GM12878 (cell line): ENCODE measurements at regions not wholly inside any gene's neighbourhood (a gene's known extent, or its start where the extent isn't known, plus 50 kb on each side); places are given as distances from the start of the nearest gene placed in this dataset.

Source experiments
- BCL11A ChIP-seq: IDR thresholded peaks from 2 replicates; pipeline ENCODE4 v1.6.1; 2011; ENCODE audit warnings: low read depth, low read length
- CBX5 ChIP-seq: sonication (generic); IDR thresholded peaks from 2 replicates; pipeline ENCODE4 v1.6.1; 2016; ENCODE audit warnings: low read depth, moderate library complexity, mild to moderate bottlenecking, inconsistent platforms
- CEBPB ChIP-seq, 2 experiments: fragments of 150-350 bp in 1 of 2; IDR thresholded peaks; 2 replicates each; pipeline ENCODE4 v1.6.1; 2012 to 2014; ENCODE audit warnings: low read depth in 2 of 2, low read length in 2 of 2, borderline replicate concordance in 1 of 2, inconsistent platforms in 1 of 2
- EZH2 ChIP-seq: IDR thresholded peaks from 2 replicates; pipeline ENCODE4 v1.6.1; 2012; ENCODE audit warnings: low read depth, mild to moderate bottlenecking, control low read depth, inconsistent platforms, low read length, borderline replicate concordance; ENCODE audit not compliant: control insufficient read depth
- HCFC1 ChIP-seq: fragments of 150-350 bp; IDR thresholded peaks from 2 replicates; pipeline ENCODE4 v1.6.1; 2014; ENCODE audit warnings: low read length
- NBN ChIP-seq: fragments of 450-650 bp; IDR thresholded peaks from 2 replicates; pipeline ENCODE4 v1.6.1; 2016
- POLR2A ChIP-seq: IDR thresholded peaks from 2 replicates; pipeline ENCODE4 v1.6.1; 2011; ENCODE audit warnings: low read depth, mild to moderate bottlenecking, low read length
- POLR2AphosphoS5 ChIP-seq: IDR thresholded peaks from 2 replicates; pipeline ENCODE4 v1.6.1; 2011; ENCODE audit warnings: mild to moderate bottlenecking, low read length, inconsistent platforms
- YY1 ChIP-seq: IDR thresholded peaks from 2 replicates; pipeline ENCODE4 v1.6.1; 2011; ENCODE audit warnings: low read depth, mild to moderate bottlenecking, low read length
- TF ChIP-seq, protein P1 (sequence below), 3 experiments: IDR thresholded peaks in 2 of 3; conservative IDR thresholded peaks in 1 of 3; 2 replicates each; pipeline ENCODE4 v1.5.1; 2011; ENCODE audit warnings: low read depth in 3 of 3, low read length in 3 of 3, mild to moderate bottlenecking in 3 of 3, control low read depth in 2 of 3, moderate library complexity in 2 of 3, inconsistent platforms in 1 of 3, mixed read lengths in 1 of 3; ENCODE audit not compliant: control insufficient read depth in 2 of 3, insufficient read depth in 1 of 3; ENCODE audit errors: extremely low read depth in 1 of 3
- TF ChIP-seq, protein P2 (sequence below): fragments of 450-650 bp; IDR thresholded peaks from 2 replicates; pipeline ENCODE4 v1.6.1; 2017; ENCODE audit warnings: mild to moderate bottlenecking, low read depth, inconsistent platforms; ENCODE audit not compliant: poor library complexity, severe bottlenecking
- TF ChIP-seq, protein P3 (sequence below): fragments of 450-650 bp; IDR thresholded peaks from 2 replicates; pipeline ENCODE4 v1.6.1; 2016; ENCODE audit warnings: mild to moderate bottlenecking, moderate library complexity, borderline replicate concordance

DNA sequence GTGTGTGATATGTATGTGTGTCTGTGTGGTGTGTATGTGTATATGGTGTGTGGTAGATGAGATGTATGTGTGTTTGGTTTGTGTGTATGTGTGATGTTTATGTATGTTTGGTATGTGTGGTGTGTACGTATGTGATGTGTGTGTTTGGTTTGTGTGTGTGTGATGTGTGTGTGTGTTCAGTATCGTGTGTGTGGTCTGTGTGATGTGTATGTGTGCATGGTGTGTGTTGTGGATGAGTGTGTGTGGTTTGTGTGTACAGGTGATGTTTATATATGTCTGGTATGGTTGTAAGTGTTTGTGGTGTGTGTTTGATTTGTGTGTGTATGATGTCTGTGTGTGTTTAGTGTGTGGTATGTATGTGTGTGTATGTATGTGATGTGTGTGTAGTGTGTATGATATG, 199.4 kb downstream of the SUDS3 start:
- TF ChIP-seq, protein P1, sequence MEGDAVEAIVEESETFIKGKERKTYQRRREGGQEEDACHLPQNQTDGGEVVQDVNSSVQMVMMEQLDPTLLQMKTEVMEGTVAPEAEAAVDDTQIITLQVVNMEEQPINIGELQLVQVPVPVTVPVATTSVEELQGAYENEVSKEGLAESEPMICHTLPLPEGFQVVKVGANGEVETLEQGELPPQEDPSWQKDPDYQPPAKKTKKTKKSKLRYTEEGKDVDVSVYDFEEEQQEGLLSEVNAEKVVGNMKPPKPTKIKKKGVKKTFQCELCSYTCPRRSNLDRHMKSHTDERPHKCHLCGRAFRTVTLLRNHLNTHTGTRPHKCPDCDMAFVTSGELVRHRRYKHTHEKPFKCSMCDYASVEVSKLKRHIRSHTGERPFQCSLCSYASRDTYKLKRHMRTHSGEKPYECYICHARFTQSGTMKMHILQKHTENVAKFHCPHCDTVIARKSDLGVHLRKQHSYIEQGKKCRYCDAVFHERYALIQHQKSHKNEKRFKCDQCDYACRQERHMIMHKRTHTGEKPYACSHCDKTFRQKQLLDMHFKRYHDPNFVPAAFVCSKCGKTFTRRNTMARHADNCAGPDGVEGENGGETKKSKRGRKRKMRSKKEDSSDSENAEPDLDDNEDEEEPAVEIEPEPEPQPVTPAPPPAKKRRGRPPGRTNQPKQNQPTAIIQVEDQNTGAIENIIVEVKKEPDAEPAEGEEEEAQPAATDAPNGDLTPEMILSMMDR (IDR thresholded peaks at IDR 0.05 in 2 of 3, conservative IDR thresholded peaks at IDR 0.05 in 1 of 3; ENCODE audit: control insufficient read depth in 2 of 3, extremely low read depth in 1 of 3, insufficient read depth in 1 of 3, low read depth in 3 of 3, low read length in 3 of 3) = no peak
- TF ChIP-seq, protein P2, sequence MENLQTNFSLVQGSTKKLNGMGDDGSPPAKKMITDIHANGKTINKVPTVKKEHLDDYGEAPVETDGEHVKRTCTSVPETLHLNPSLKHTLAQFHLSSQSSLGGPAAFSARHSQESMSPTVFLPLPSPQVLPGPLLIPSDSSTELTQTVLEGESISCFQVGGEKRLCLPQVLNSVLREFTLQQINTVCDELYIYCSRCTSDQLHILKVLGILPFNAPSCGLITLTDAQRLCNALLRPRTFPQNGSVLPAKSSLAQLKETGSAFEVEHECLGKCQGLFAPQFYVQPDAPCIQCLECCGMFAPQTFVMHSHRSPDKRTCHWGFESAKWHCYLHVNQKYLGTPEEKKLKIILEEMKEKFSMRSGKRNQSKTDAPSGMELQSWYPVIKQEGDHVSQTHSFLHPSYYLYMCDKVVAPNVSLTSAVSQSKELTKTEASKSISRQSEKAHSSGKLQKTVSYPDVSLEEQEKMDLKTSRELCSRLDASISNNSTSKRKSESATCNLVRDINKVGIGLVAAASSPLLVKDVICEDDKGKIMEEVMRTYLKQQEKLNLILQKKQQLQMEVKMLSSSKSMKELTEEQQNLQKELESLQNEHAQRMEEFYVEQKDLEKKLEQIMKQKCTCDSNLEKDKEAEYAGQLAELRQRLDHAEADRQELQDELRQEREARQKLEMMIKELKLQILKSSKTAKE = no peak
- no peak for TF ChIP-seq EZH2
- TF ChIP-seq POLR2A = no peak
- no peak for TF ChIP-seq YY1
- no peak for TF ChIP-seq POLR2AphosphoS5
- no peak for TF ChIP-seq HCFC1
- TF ChIP-seq CEBPB (IDR thresholded peaks at IDR 0.05; ENCODE audit: borderline replicate concordance in 1 of 2, low read depth in 2 of 2, low read length in 2 of 2) = no peak
- no peak for TF ChIP-seq NBN
- no peak for TF ChIP-seq CBX5
- TF ChIP-seq, protein P3, sequence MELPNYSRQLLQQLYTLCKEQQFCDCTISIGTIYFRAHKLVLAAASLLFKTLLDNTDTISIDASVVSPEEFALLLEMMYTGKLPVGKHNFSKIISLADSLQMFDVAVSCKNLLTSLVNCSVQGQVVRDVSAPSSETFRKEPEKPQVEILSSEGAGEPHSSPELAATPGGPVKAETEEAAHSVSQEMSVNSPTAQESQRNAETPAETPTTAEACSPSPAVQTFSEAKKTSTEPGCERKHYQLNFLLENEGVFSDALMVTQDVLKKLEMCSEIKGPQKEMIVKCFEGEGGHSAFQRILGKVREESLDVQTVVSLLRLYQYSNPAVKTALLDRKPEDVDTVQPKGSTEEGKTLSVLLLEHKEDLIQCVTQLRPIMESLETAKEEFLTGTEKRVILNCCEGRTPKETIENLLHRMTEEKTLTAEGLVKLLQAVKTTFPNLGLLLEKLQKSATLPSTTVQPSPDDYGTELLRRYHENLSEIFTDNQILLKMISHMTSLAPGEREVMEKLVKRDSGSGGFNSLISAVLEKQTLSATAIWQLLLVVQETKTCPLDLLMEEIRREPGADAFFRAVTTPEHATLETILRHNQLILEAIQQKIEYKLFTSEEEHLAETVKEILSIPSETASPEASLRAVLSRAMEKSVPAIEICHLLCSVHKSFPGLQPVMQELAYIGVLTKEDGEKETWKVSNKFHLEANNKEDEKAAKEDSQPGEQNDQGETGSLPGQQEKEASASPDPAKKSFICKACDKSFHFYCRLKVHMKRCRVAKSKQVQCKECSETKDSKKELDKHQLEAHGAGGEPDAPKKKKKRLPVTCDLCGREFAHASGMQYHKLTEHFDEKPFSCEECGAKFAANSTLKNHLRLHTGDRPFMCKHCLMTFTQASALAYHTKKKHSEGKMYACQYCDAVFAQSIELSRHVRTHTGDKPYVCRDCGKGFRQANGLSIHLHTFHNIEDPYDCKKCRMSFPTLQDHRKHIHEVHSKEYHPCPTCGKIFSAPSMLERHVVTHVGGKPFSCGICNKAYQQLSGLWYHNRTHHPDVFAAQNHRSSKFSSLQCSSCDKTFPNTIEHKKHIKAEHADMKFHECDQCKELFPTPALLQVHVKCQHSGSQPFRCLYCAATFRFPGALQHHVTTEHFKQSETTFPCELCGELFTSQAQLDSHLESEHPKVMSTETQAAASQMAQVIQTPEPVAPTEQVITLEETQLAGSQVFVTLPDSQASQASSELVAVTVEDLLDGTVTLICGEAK = no peak
- TF ChIP-seq BCL11A = no peak
